GM23248 (cell line): ENCODE measurements at regions not wholly inside any gene's neighbourhood (a gene's known extent, or its start where the extent isn't known, plus 50 kb on each side); places are given as distances from the start of the nearest gene placed in this dataset.
"Not testable (repeated sequence)": the region's sequence is repeated elsewhere in the genome, so short reads cannot be mapped to it uniquely, and the experiment has no call there.

Experiments
- DNase-seq: peaks from one replicate; pipeline ENCODE4 v3.0.0-alpha.2; 2015
- H2AFZ ChIP-seq: fragments of 200-600 bp; sonication (generic); 2 replicates; pipeline ENCODE4 v1.6.1; 2016; ENCODE audit warnings: antibody characterized with exemption
- H3F3A ChIP-seq: fragments of 200-600 bp; sonication (generic); 2 replicates; pipeline ENCODE4 v1.6.1; 2016; ENCODE audit warnings: mild to moderate bottlenecking, antibody characterized with exemption, mixed run types; ENCODE audit not compliant: insufficient read depth
- H3K27ac ChIP-seq: fragments of 200-600 bp; sonication (generic); 2 replicates; pipeline ENCODE4 v1.5.1; 2016; ENCODE audit warnings: mild to moderate bottlenecking
- H3K27me3 ChIP-seq: fragments of 200-600 bp; sonication (generic); replicated peaks from 2 replicates; pipeline ENCODE4 v1.6.1; 2016; ENCODE audit warnings: mild to moderate bottlenecking; ENCODE audit not compliant: insufficient read depth
- H3K36me3 ChIP-seq: fragments of 200-600 bp; sonication (generic); 2 replicates; pipeline ENCODE4 v1.6.1; 2016; ENCODE audit warnings: low read depth, mild to moderate bottlenecking
- H3K4me1 ChIP-seq: fragments of 200-600 bp; sonication (generic); 2 replicates; pipeline ENCODE4 v1.6.1; 2016; ENCODE audit warnings: mild to moderate bottlenecking; ENCODE audit not compliant: insufficient read depth
- H3K4me2 ChIP-seq: fragments of 200-600 bp; sonication (generic); one replicate; pipeline ENCODE4 v1.6.1; 2016; ENCODE audit warnings: mild to moderate bottlenecking; ENCODE audit not compliant: unreplicated experiment
- H3K4me3 ChIP-seq: fragments of 200-600 bp; sonication (generic); 2 replicates; pipeline ENCODE4 v1.5.1; 2016; ENCODE audit warnings: mild to moderate bottlenecking
- H3K79me2 ChIP-seq: fragments of 200-600 bp; sonication (generic); 2 replicates; pipeline ENCODE4 v1.6.1; 2016; ENCODE audit warnings: mild to moderate bottlenecking; ENCODE audit not compliant: insufficient read depth
- H3K9ac ChIP-seq: fragments of 200-600 bp; sonication (generic); 2 replicates; pipeline ENCODE4 v1.6.1; 2016; ENCODE audit warnings: mild to moderate bottlenecking
- H3K9me2 ChIP-seq: fragments of 200-600 bp; sonication (generic); 2 replicates; pipeline ENCODE4 v1.6.1; 2016; ENCODE audit warnings: mixed run types, mild to moderate bottlenecking, moderate library complexity; ENCODE audit not compliant: insufficient read depth
- H3K9me3 ChIP-seq: fragments of 200-600 bp; sonication (generic); one replicate; pipeline ENCODE4 v1.6.1; 2017; ENCODE audit warnings: low read depth
- H4K20me1 ChIP-seq: fragments of 200-600 bp; sonication (generic); 2 replicates; pipeline ENCODE4 v1.6.0; 2016; ENCODE audit not compliant: insufficient read depth
- EZH2 ChIP-seq: fragments of 200-600 bp; sonication (generic); IDR thresholded peaks from 2 replicates; pipeline ENCODE4 v1.6.1; 2018; ENCODE audit warnings: antibody characterized with exemption, mild to moderate bottlenecking; ENCODE audit not compliant: insufficient read depth, poor library complexity, severe bottlenecking
- EZH2phosphoT487 ChIP-seq: fragments of 200-600 bp; sonication (generic); IDR thresholded peaks from 2 replicates; pipeline ENCODE4 v1.6.1; 2018; ENCODE audit warnings: antibody characterized with exemption, moderate library complexity, mild to moderate bottlenecking, low read depth; ENCODE audit not compliant: insufficient read depth
- WGBS, 2 experiments: methylation state at CpG; one replicate each; pipeline ENCODE4 v1.1.6; 2015 to 2017; ENCODE audit warnings: low lambda C conversion rate in 2 of 2, low coverage in 1 of 2; ENCODE audit errors: missing lambda C conversion rate in 2 of 2; 5-methylcytosine and 5-hydroxymethylcytosine counted together
- in situ Hi-C: fragments of 300-500 bp; cut with MboI; formaldehyde crosslinking; loops from 2 replicates; pipeline ENCODE4 v1.15.0; 2020

DNA sequence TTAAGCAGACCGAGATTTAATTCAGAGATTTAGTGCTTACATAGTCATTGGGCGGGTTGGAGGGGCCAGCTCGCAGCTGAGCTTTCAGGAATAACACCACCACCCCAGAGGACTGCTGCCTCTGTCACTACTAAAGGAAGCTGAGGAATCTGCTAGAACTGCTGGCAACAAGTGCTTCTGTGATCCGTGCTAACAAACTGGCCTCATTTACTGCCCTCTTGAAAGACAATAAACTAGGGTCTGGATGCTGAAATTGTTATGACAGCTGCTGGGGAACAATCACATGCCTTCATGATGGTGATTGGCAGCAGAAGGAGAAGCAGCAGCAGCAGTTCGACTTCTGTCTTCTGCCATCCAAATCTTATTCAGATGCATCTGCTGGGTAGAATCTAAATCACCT, 285.5 kb upstream of the TAC1 start:
- in situ Hi-C loops, result no loop called here
- H3K4me3 ChIP-seq, result no peak overlapping the region
- no peaks in the 10 kb centered on the region for H3K9me3 ChIP-seq
- H3K79me2 ChIP-seq, result no peaks in the 10 kb centered on the region
- no peaks in the 10 kb centered on the region for H4K20me1 ChIP-seq
- H3K9me2 ChIP-seq, result no peaks in the 10 kb centered on the region
- no peak for TF ChIP-seq EZH2
- TF ChIP-seq EZH2phosphoT487, result no peak
- no peaks in the 10 kb centered on the region for H3K27me3 ChIP-seq
- H3K36me3 ChIP-seq, result no peaks in the 10 kb centered on the region
- no peak overlapping the region for H2AFZ ChIP-seq
- no peaks in the 10 kb centered on the region for H3F3A ChIP-seq
- H3K4me2 ChIP-seq, result no peak overlapping the region
- no peak for DNase-seq
- no peak overlapping the region for H3K27ac ChIP-seq
- H3K4me1 ChIP-seq, result no peaks in the 10 kb centered on the region
- no peak overlapping the region for H3K9ac ChIP-seq
- 2 to 3% methylated on average over 5 of the region's 5 CpGs for WGBS, 2 experiments

DNA sequence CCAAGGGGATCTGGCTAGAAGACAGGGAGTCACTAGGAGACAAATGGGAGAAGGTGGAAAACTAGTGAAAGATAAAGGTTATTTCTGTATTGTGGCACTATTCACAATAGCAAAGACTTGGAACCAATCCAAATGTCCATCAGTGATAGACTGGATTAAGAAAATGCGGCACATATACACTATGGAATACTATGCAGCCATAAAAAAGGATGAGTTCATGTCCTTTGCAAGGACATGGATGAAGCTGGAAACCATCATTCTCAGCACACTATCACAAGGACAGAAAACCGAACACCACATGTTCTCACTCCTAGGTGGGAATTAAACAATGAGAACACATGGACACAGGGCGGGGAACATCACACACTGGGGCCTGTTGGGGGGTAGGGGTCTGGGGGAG, 282.4 kb upstream of the TAC1 start:
- H3K4me2 ChIP-seq, in situ Hi-C loops, H3K9me2 ChIP-seq, H3K4me1 ChIP-seq, H2AFZ ChIP-seq, H3K79me2 ChIP-seq, H3K9ac ChIP-seq, H3K27ac ChIP-seq, H3K27me3 ChIP-seq, H3K36me3 ChIP-seq, H3K9me3 ChIP-seq, H3K4me3 ChIP-seq, DNase-seq, H3F3A ChIP-seq, H4K20me1 ChIP-seq: not testable (repeated sequence)
- WGBS, 2 experiments, result 22 to 26% methylated on average over 3 of the region's 3 CpGs

DNA sequence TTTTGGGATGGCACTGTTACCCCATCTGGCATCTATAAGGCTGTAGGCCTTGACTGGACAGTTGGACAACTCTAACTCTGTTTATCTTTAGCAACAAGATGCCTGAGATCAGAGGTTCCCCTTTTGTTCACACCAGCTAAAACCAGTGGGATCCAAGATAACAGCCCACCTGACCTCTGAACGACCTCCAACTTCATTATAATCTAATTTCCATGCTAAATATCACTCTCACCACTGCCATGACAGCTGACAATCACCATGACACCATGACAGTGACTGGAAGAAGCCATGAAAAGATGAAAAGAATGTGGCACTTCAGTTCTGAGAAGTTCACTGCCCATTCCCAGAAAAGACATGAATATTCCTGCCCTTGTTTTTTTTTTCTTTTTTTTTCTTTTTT, 281.4 kb upstream of the TAC1 start:
- no peak for DNase-seq
- Histone ChIP-seq H3K9me2 (no peaks in the 10 kb centered on the region), H3K9ac (no peak overlapping the region), H3K27ac (no peak overlapping the region), H3K36me3 (no peaks in the 10 kb centered on the region), H4K20me1 (no peaks in the 10 kb centered on the region), H3K9me3 (no peaks in the 10 kb centered on the region), H3F3A (no peaks in the 10 kb centered on the region), H3K4me2 (no peak overlapping the region), H2AFZ (no peak overlapping the region), H3K4me1 (no peaks in the 10 kb centered on the region), H3K79me2 (no peaks in the 10 kb centered on the region), H3K4me3 (no peak overlapping the region), H3K27me3 (no peaks in the 10 kb centered on the region)
- in situ Hi-C loops, result no loop called here
- WGBS, 2 experiments, result 4 to 6% methylated on average over 1 of the region's 1 CpG
- TF ChIP-seq EZH2 (no peak), EZH2phosphoT487 (no peak)

DNA sequence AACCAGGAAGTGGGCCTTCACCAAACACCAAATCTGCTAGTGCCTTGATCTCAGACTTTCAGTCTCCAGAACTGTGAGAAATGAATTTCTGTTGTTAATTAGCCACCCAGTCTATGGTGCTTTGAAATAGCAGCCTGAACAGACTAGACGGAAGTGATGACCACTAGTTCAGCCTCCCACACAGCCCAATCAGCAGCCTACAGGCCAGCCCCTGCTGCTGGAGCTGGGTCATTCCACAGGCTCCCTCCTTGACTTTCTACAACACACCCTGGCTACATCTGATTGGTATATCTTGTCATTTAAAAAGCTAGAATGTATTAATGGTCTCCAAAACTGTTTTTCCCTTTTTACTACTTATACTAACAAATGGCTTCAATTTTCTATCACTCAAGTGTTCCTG, 277.2 kb upstream of the TAC1 start:
- no peaks in the 10 kb centered on the region for H3K9me2 ChIP-seq
- DNase-seq, result no peak
- no peaks in the 10 kb centered on the region for H3F3A ChIP-seq
- H3K79me2 ChIP-seq, result no peaks in the 10 kb centered on the region
- H2AFZ ChIP-seq, result no peak overlapping the region
- H3K36me3 ChIP-seq, result no peaks in the 10 kb centered on the region
- no peak overlapping the region for H3K4me2 ChIP-seq
- no peak for TF ChIP-seq EZH2
- no peak for TF ChIP-seq EZH2phosphoT487
- H4K20me1 ChIP-seq, result no peaks in the 10 kb centered on the region
- no peak overlapping the region for H3K9ac ChIP-seq
- in situ Hi-C loops, result no loop called here
- H3K27ac ChIP-seq, result no peak overlapping the region
- H3K27me3 ChIP-seq, result no peaks in the 10 kb centered on the region
- 0% methylated on average over 1 of the region's 1 CpG for WGBS, 2 experiments
- no peak overlapping the region for H3K4me3 ChIP-seq
- no peaks in the 10 kb centered on the region for H3K9me3 ChIP-seq
- no peaks in the 10 kb centered on the region for H3K4me1 ChIP-seq

DNA sequence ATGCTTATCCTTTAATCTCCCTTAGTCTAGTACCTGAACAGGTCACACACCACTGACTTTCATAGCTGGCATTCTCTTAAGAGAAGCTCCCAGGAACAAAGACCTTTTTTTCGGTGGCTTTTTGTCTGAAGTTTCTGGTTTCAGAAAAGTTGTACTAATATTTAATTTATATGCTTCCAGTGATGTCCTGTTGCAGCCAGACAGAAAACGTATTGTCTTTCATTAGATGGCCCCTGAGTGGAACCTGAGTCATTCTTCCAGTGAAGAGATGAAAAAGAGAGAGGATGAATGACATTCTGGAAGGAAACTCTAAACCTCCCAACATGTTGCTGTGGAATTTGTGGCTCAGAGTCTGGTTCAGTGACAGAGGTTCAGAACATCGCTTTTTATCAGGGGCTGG, 274.8 kb upstream of the TAC1 start:
- no peak overlapping the region for H3K4me3 ChIP-seq
- H3K79me2 ChIP-seq, result no peaks in the 10 kb centered on the region
- DNase-seq, result no peak
- H3F3A ChIP-seq, result no peaks in the 10 kb centered on the region
- H3K36me3 ChIP-seq, result no peaks in the 10 kb centered on the region
- TF ChIP-seq EZH2 (no peak), EZH2phosphoT487 (no peak)
- H3K9me3 ChIP-seq, result no peaks in the 10 kb centered on the region
- WGBS, 2 experiments, result 12 to 14% methylated on average over 3 of the region's 3 CpGs
- H3K9me2 ChIP-seq, result no peaks in the 10 kb centered on the region
- no peak overlapping the region for H3K9ac ChIP-seq
- no peaks in the 10 kb centered on the region for H3K27me3 ChIP-seq
- in situ Hi-C loops, result no loop called here
- H3K4me1 ChIP-seq, result no peaks in the 10 kb centered on the region
- H3K27ac ChIP-seq, result no peak overlapping the region
- H4K20me1 ChIP-seq, result no peaks in the 10 kb centered on the region
- H2AFZ ChIP-seq, result no peak overlapping the region
- H3K4me2 ChIP-seq, result no peak overlapping the region
